ENCODE measurements at regions not wholly inside any gene's neighbourhood (a gene's known extent, or its start where the extent isn't known, plus 50 kb on each side); places are given as distances from the start of the nearest gene placed in this dataset.

- TF ChIP-seq POLR2A (IDR thresholded peaks at IDR 0.05) = no peak
- TF ChIP-seq, protein P1, sequence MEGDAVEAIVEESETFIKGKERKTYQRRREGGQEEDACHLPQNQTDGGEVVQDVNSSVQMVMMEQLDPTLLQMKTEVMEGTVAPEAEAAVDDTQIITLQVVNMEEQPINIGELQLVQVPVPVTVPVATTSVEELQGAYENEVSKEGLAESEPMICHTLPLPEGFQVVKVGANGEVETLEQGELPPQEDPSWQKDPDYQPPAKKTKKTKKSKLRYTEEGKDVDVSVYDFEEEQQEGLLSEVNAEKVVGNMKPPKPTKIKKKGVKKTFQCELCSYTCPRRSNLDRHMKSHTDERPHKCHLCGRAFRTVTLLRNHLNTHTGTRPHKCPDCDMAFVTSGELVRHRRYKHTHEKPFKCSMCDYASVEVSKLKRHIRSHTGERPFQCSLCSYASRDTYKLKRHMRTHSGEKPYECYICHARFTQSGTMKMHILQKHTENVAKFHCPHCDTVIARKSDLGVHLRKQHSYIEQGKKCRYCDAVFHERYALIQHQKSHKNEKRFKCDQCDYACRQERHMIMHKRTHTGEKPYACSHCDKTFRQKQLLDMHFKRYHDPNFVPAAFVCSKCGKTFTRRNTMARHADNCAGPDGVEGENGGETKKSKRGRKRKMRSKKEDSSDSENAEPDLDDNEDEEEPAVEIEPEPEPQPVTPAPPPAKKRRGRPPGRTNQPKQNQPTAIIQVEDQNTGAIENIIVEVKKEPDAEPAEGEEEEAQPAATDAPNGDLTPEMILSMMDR (IDR thresholded peaks at IDR 0.05) = no peak
Observed at GRCh38 chr6:134442073-134442472, 124.2 kb upstream of the SGK1 start.

All from heart left ventricle (tissue), 13 donors.